ENCODE measurements at regions not wholly inside any gene's neighbourhood (a gene's known extent, or its start where the extent isn't known, plus 50 kb on each side); places are given as distances from the start of the nearest gene placed in this dataset.

DNA sequence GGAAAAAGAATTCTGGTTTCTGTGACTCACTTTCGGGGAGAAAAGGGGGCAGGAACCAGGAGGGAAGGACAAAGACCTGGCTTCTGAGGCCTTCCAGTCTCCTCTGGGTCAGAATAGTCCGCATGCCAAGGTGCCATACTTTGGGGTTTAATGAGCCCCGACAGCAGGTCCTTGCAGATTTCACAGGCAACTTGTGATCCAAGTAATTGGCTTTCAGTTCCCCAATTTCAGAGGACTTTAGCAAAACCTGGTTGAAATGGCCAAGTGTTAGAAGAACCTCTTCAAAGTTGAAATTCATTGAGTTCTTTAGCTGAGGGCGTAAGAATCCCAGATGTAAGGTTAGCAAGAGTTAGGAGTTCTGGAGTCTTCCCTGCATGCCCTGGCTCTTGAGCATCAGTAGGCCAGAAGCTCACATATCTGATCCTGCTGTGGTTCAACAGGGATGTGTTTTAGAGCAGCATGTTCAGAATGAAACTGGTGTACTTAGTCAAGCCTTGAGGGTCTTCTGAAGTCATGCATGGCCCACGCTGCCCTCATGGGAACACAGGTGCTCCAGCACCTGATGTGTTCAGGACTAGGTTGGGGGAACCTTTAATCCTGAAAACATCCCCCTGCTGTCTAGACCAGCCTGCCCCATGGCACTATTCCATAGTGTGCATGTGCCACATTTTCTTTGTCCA lies 143.0 kb downstream of the NUP35 start:
- DNase-seq, result no peak
- no peak for ATAC-seq
- intact Hi-C loops (cut with DNase I), result no loop called here

DNA sequence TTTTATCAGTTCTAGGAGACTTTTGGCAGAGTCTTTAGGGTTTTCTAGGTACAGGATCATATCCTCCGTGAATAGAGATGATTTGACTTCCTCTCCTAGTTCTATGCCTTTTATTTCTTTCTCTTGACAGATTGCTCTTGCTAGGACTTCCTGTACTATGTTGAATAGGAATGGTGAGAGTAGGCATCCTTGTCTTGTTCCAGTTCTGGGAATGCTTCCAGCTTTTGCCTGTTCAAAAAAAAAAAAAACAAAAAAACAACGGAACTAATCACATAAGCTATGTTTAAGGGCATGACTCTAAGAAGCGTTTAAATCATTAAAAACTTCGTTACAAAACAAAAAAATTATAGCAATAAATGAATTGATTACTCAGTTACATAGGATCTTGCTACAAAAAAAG lies 145.7 kb downstream of the NUP35 start:
- ATAC-seq (no peak), DNase-seq (no peak)
- intact Hi-C loops (cut with DNase I), result no loop called here

DNA sequence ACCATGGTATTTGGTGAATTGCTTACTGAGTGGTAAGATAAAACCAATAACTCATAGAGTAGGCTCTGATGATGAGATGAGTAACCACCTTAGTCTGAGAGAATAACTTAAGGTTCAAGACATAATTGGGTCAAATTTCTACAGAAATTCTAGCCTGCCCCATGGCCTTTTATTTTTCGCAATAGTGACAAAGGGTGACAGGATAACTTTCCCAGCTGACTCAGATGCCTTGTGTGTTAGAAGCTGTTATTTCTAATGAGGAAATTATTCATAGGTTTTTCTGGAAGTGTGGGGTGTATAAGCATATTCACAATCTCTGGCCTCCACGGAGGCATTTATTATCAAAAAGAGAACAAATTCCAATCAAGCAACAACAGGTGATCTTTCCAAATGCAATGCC lies 159.0 kb downstream of the NUP35 start:
- no peak for ATAC-seq
- intact Hi-C loops (cut with DNase I), result no loop called here
- no peak for DNase-seq

DNA sequence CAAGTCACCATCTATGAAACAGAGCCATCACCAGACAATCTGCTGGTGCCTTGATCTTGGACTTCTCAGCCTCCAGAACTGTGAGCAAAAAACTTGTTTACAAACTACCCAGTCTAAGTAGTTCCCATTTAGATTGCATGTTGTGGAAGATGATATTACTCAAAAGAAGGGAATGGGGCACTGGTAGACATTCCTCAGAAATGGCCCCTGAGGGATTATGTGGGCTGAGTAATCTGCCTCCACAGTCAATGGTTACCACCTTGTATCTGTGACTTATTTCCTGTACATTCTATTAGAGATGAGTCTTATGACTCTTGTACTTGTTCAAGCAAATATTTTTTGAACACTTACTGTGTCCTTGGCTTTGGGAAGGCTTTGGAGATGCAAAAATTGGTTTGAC lies 160.4 kb downstream of the NUP35 start:
- DNase-seq, result no peak
- intact Hi-C loops (cut with DNase I), result no loop called here
- no peak for ATAC-seq

DNA sequence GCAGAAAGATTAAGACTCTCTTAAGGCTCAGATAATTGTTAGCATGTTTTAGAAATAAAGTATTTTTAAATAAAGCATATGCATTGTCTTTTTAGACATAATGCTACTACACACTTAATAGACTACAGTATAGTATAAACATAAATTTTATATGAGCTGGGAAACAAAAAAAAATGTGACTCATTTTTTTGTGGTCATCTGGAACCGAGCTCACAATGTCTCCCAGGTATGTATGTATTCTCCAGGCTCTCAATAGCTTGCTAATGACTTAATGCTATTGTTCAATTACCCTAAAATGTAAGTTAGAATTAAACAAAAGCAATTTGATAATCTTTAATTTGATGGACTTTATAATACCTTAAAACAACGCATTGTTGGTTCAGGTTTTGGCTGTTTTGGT lies 167.2 kb downstream of the NUP35 start:
- ATAC-seq, result no peak
- no peak for DNase-seq
- intact Hi-C loops (cut with DNase I), result no loop called here

DNA sequence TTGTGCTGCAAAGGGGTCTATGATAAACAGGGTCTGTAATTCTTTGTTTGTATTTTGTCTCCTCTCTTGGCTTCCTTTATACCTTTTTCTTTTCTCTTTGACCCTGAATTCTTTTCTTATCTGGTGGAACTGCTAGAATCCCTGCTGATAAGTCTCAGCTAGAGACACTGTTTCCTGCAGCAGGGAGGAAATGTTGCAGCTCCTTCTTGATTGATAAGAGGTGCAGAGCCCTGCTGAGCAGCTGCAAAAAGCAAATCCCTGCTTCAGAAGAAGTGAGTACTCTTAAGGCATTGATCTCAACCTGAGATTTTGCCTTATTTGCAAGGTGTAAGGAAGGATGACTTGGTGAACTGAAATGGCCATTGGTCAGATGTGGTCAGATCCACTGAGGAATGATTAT lies 167.8 kb downstream of the NUP35 start:
- intact Hi-C loops (cut with DNase I), result no loop called here
- ATAC-seq, result no peak
- no peak for DNase-seq

DNA sequence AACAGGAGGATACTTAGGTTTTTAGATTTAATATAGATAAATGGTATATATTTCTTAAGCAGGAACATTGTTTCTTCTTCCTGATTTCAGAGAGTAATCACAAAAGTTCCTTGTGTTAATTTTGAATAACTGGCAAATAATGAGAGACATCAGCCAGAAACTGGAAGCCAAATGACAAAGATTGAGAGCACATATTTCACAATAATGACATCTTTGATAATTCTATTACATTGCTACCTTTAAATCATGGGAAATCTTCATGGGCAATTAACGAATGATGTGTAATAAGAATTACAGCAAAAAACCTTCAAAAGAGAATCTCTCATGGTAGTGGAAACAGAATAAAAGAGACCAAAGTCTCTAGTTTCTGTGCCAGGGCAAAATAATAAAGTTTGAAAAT lies 215.1 kb downstream of the NUP35 start:
- DNase-seq (no peak), ATAC-seq (no peak)
- intact Hi-C loops (cut with DNase I), result no loop called here

DNA sequence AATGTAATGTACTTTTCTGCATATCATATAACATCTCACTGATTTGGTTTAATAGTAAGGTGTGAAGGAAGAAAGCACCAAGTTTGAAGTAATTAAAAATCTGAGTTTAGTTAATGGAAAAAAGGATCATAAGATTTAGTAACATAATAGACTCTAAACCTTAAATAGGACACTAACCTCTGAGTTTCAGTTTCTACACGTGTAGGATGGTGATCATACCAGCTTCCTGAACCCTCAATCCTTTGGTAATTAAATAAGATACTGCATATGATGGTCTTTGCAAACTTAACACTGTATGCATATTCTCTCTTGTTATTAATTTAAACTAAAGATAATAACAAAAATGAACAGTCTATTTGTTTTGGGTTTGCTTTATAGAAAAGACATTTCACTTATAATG lies 216.8 kb downstream of the NUP35 start:
- ATAC-seq (no peak), DNase-seq (no peak)
- intact Hi-C loops (cut with DNase I), result no loop called here

DNA sequence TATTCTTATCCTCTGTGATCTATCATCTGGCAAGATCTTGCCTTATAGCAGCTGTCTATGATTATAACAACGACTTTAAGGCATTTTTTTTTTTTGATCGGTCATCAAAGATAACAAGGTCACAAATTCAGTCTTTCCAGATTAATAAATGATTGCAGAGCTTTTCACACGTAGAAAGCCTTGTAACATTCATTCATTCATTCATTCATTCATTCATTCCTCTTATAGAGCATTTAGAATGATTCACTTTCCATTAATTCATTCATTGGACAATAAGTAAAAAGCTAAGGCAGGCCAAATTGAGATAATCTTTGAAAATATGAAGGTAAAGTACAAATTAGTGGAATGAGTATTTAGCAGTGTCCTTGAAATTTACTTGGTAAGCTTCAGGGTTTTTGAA lies 223.7 kb downstream of the NUP35 start:
- intact Hi-C loops (cut with DNase I), result no loop called here
- DNase-seq (no peak), ATAC-seq (no peak)

DNA sequence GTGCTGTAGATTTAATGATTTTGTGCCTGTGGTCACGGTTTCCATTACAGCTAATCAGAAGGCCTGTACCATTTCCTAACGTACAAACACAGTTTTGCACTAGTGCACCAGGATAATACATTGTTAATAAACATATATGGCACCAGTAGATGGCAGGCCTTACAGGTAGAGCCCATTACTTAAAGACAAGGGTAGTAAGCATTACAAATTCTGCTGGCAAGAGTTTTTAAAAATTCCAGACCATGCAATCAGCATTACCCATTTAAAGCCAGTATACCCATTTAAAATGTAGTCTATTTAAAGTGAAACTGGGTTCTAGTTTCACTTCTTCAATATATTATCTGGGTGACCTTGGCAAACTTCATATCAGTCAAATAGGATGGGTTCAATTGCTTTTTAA lies 224.2 kb downstream of the NUP35 start:
- intact Hi-C loops (cut with DNase I), result no loop called here
- ATAC-seq, result no peak

DNA sequence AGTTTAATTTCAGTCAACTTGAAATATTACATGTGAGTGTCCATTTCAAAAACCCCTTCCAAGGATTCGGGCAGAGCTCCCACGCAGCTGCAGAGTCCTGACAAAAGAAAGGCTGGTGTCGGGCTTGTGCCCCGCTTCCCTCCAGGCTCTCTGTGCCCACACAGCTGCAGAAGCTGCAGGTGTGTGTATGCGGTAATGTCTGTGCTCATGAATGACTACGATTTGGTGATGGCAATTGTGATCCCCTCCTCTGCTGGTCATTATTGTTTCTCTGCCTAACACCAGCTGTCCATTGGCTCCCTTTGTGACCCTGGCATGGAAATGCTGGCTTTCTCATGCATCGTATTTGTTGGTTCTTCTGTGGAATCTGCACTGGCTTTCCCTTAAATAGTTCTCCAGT lies 224.8 kb downstream of the NUP35 start:
- intact Hi-C loops (cut with DNase I), result no loop called here
- no peak for ATAC-seq
- no peak for DNase-seq

More for the DNA sequence above, 224.2 kb downstream of the NUP35 start:
- no peak for DNase-seq

DNA sequence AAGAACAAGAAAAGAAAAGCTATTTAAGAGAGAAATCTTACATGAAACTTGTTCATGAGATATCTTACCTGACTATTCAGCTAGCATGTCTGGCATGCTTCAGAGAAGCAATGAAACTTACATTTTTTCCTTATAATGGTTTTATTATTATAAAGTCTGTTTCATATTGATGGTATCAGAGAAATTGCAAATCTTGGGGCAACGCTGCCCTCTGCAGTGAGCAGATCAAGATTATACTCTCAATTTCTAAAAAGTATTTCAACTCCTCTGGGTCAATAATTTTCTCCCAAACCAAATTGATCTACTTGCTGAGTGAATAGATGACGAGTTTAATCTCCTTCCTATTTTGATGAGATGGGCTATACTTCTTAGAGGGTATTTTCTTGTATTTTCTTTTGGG lies 235.6 kb downstream of the NUP35 start:
- ATAC-seq (no peak), DNase-seq (no peak)
- intact Hi-C loops (cut with DNase I), result no loop called here

DNA sequence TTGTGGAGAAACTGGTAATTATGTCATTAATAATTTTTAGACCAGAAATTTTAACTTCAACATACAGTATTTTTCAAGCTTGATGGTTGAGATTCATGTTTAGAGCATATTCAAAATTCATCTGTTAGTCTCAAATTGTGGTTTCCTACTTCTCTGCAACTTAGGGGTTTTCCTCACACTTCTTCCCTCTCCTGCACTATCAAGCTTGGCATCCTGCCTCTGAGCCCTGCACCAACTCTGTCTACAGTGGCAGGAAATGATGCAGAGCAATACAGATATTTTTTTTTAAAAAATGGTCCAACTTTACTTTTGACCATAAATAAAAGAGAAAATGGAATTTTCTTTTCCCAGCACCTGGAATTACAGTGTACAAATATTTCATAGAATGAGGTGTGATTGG lies 247.3 kb downstream of the NUP35 start:
- intact Hi-C loops (cut with DNase I), result no loop called here
- ATAC-seq (no peak), DNase-seq (no peak)

DNA sequence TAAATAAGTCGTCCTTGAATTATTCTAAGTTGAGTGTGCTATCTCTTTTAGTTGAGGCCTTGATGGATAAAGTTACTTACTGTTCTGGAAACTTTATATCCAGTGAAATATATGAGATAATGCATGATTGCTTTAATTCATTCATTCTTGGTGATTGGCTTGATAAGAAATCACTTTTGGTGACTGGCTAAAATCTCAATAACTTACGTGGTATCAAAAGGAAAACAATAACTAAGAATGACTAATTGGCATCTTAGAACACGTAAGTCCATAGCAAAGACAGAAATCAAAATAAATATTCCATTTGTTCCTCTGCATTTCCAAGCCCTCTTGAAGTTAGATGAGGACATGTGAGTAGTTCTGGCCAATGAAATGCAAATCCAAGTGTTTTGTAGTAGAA lies 251.6 kb downstream of the NUP35 start:
- ATAC-seq, result no peak
- no peak for DNase-seq

DNA sequence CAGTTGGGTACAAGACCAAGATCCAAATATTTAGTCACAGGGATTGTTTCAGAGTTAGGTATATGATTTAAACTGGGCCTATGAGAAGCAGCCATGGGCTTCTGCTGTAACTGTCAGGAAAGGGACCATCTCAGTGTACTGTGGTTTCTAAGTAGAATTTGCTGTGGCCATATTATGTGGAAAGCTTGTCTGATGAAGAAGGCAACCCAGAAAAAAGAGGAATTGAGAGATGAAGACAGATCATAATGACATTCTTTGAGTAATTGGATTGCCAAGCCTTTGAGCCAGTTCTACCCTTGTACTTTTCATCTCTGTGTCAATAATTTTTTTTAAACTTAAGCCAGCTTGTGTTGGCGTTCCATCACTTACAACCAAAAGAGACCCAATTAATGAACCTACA lies 259.6 kb downstream of the NUP35 start:
- intact Hi-C loops (cut with DNase I), result no loop called here
- DNase-seq (no peak), ATAC-seq (no peak)

More for the DNA sequence above, 251.6 kb downstream of the NUP35 start:
- intact Hi-C loops (cut with DNase I), result no loop called here

DNA sequence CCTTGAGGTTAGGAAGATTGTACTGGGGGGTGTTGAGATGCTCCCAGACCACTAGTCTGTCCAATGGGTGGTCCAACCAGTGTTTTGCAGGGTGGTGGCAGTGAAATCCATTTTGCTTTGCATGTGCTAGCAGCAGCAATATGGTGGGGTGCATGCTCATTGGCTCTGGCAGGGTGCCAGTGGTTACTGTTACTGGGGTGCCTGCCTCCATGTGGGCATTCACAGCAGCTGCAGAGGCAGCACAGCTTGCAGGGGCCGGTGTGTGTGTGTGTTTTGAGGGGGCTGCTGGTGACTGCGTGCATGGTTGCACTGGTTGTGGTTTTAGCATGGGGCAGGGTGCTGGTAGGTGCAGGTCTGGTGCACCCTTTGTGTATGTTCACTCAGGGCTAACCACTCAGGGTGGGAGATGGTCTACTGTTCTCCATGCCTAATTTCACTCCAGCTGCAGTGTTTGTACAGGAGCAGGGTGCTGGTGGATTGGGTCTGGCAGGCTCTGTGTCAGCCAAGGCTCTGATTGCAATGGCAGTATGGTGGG lies 265.4 kb downstream of the NUP35 start:
- intact Hi-C loops (cut with DNase I), result no loop called here
- no peak for ATAC-seq
- no peak for DNase-seq

DNA sequence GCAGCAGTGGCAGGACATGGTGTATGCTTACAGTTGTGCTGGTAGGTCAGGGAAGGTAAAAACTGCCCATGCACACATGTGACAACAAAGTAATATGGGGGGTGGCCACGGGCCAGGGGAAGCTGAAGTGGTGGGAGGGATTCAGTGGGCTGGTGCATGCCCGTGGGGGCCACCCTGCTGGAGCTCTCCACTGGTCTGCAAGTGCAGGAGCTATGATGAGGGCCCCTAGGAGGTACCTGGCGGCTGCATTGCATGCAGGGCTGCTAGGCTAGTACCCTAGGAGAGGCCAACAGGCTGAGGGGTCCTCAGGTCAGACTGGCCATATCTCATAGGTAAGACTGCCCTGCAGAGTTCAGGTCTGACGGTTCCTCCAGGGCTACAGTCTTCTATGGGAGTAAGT lies 265.9 kb downstream of the NUP35 start:
- intact Hi-C loops (cut with DNase I), result no loop called here
- ATAC-seq (no peak), DNase-seq (no peak)

DNA sequence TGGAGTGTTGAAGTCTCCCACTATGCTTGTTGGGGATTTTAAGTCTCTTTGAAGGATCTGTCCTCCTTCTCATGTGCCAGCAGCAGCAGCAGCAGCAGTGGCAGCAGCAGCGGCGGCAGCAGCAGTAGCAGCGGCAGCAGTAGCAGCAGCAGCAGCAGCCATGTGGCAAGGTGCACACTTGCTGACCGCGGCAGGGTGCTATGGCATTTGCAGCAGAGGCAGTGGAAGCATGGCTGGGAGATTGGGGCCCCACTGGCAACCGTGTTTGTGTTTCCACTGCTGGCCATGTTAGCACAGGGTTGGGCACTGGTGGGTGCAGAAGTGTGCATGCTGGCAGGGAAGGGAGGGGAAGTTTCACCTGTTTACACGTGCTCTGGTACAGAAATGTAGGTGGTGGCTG lies 280.1 kb downstream of the NUP35 start:
- no peak for DNase-seq
- ATAC-seq, result no peak
- intact Hi-C loops (cut with DNase I), result no loop called here

DNA sequence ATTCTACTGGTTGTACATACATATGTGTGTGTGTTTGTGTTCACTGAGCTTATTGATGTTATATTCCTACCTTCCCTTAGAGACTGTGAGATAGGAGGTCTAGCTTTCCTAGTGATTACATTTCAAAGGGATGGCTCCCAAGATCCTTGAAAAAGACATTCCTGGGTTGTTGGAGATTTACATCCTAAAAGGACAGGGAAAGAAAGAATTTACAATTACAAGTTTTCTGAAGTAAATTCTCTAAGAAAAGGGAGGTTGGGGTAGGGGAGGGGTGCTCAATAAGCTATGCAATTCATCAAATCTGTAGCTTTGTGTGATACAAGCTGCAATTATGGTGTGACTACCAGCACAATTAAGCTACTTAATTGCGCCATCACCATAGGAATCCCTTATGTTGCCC lies 284.3 kb downstream of the NUP35 start:
- intact Hi-C loops (cut with DNase I), result no loop called here
- ATAC-seq, result no peak
- DNase-seq, result no peak

DNA sequence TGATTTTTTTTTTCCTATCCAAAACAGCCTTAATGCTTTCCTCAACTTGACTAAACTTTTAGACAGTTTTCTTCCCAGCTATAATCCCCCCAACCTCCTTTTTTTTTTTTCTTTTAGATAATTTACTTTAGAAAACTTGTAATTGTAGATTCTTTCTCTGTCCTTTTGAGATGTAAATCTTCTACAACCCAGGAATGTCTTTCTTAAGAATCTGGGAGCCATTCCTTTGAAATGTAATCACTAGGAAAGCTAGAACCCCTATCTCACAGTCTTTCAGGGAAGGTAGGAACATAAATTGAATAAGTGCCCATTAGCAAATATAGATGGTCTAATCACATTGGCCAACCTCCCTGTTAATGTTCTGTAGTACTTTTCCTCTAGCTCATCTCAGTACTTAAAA lies 285.4 kb downstream of the NUP35 start:
- intact Hi-C loops (cut with DNase I), result no loop called here

DNA sequence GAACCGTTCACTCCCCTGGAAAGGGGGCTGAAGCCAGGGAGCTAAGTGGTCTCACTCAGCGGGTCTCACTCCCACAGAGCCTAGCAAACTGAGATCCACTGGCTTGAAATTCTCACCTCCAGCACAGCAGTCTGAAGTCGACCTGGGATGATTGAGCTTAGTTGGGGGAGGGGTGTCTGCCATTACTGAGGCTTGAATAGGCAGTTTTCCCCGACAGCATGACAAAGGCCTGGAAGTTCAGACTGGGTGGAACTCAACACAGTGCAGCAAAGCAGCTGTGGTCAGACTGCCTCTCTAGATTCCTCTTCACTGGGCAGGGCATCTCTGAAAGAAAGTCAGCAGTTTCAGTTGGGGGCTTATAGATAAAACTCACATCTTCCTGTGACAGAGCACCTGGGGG lies 292.5 kb downstream of the NUP35 start:
- intact Hi-C loops (cut with DNase I), result no loop called here
- DNase-seq, result no peak

More for the DNA sequence above, 285.4 kb downstream of the NUP35 start:
- no peak for ATAC-seq
- DNase-seq, result no peak

DNA sequence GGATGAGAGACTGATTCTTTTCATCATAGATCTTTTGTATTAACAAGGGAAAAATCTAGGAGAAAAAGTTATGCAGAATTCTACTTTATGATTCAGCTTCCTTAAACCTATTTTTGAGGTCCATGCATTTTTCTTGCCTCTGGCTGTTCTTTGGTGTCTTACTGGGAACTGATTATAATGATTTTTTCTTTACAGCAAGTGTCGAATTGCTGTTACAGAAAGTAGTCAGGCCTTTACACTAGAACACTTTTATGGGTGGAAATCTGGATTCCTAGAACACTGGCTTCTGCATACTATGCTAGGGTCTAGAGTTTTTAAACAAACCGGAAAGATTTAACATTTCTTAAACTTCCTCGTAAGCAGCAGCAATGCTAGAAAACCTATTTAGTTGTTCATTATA lies 302.6 kb downstream of the NUP35 start:
- intact Hi-C loops (cut with DNase I), result no loop called here
- DNase-seq (no peak), ATAC-seq (no peak)

More for the DNA sequence above, 292.5 kb downstream of the NUP35 start:
- ATAC-seq, result no peak

Data from left cardiac atrium (tissue), 4 donors.